HG02642 (cell line): ENCODE measurements at regions not wholly inside any gene's neighbourhood (a gene's known extent, or its start where the extent isn't known, plus 50 kb on each side); places are given as distances from the start of the nearest gene placed in this dataset.
"Not testable (repeated sequence)": the region's sequence is repeated elsewhere in the genome, so short reads cannot be mapped to it uniquely, and the experiment has no call there.

Experiments used
- ATAC-seq: cut with Tn5 transposase; IDR thresholded peaks from one replicate; pipeline ENCODE4 v1.9.1; 2021; ENCODE audit warnings: mild to moderate bottlenecking; ENCODE audit not compliant: unreplicated experiment, poor library complexity

GRCh38 chr10:111249925-111250324 lies 173.1 kb downstream of the ADRA2A start:
- ATAC-seq, result no peak

- ATAC-seq, result no peak
These were observed 184.3 kb downstream of the ADRA2A start for GRCh38 chr10:111261081-111261615.

DNA sequence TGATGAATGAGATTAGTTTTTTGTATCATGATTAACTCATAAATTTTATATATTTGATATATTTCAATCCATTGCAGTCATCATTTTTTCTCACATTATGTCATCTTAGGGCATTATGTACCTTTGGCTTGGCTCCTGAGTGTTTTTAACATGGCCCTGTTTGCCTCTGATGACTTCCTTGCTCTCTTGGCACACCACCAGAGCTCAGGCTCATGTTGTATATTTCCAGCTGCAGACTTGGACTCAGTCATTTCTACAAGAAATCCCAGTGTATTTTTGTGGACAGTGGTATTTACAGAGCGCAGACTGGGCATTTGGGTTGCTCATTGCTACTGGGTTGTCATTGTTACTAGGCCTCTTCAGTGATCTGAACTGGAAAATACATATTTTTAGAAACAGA lies 188.5 kb downstream of the ADRA2A start:
- no peak for ATAC-seq

GRCh38 chr10:111266165-111266564 lies 189.3 kb downstream of the ADRA2A start:
- no peak for ATAC-seq

DNA sequence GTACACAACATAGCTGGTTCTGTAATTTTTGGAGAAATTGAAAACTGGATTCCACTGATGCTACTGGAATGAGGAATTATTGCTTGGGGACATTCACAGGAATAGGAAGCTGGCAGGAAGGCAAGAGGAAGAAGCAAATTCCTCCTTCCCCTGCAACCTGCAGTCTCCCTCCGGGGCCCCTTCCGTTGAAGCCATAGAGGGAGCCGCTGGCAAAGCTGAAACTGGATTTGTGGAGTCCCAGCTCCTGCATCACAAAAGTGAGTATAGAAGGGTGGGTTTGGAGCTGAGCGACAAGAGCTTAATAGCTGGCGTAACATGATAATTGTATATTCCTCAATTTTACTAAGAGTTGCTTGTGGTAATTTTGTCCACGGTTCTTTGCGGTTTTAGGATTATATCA lies 190.8 kb downstream of the ADRA2A start:
- no peak for ATAC-seq

- no peak for ATAC-seq
These were observed 196.4 kb downstream of the ADRA2A start for GRCh38 chr10:111273235-111273634.

GRCh38 chr10:111273635-111274034 lies 196.8 kb downstream of the ADRA2A start:
- ATAC-seq, result no peak

GRCh38 chr10:111275091-111275490 lies 198.3 kb downstream of the ADRA2A start:
- no peak for ATAC-seq

DNA sequence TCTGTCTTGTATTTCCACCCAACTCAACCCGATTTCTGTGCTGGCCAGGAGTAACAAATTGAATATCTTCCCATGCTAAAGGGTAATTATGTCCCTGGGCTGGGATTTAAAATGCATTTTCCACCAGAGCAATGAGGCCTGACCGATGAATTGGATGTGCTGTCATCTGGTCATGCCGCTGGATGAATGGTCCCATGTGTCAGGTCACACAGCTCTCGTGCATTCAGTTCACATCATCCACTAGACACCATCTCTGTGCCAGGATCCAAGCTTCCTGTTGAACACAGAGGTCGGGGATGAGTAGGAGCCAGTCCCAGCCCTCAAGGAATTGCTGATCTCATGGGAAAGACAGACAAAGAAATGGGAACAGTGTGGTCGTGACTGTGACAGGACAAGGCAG lies 200.8 kb downstream of the ADRA2A start:
- no peak for ATAC-seq

DNA sequence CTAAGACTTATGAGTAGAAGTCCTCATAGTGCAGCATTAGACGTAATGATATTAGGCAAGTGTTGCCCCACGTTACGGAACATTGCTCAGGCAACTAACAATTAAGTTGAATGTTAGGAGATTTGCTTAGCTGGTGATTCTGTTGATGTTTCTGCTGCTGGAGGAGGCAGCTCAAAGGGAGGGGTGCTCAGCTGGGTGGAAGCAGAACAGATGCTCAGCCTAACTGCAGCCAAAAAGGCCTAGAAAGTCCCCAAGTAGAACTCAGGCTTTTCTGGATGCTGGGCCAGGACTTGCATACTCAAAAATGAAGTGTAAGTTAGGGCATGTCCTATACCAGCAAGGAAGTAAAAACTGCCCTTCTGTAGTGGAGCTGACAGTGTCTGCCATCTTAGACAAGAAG lies 201.4 kb downstream of the ADRA2A start:
- no peak for ATAC-seq

DNA sequence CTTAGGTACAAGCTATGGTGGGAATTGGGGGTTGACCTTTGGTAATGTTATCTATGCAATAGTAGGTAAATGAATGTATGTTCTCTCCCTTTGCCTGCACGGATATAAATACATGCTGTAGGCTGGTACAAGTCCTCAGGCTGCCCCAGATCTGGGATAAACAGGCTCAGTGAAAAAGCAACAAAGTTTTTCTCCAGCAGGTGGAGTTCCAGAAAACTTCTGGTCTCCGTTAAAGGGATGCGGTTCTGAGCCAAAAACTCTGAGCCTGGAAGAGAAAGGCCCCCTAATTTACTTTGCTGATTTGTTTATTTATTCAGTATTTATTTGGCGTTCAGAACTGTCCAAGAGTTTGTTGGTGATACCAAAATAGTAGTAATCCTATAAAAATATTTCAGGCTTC lies 204.7 kb downstream of the ADRA2A start:
- ATAC-seq, result no peak

DNA sequence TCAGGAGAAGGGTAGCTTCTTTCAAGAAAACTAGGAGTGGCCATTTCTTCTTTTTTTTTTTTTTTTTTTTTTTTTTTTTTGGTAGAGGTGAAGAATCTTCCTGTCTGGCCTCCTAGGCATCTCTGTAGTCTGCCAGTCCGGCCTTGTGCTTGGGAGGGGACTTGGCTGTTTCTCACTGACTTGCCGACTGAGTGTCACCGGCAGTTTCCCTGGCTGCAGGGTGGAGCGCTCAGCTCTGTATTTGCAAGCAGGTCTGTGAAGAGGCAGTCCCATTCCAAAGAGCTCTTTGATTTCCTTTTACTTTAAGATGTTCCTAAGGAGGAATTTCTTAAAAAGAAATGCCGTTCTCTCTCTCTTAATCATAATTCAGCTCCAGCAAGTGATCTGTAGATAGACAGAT lies 212.6 kb downstream of the ADRA2A start:
- no peak for ATAC-seq

- no peak for ATAC-seq
These were observed 213.8 kb downstream of the ADRA2A start for GRCh38 chr10:111290649-111291048.

DNA sequence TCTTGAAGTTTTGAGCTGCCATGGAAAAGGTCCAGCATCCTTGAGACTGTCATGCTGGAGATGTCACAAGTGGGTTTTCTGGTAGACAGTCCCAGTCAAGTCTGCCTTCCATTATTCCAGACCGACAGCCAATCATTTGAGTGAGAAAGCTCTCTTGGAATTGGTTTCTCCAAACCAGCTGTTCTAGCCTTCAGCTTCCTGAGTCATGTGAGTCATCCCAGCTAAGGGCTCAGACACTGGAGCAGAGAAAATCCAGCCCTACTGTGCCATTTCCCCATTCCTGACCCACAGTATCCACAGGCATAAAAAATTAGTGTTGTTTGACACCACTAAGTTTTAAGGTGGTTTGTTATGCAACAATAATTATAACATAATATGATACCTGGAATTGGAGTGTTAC lies 219.0 kb downstream of the ADRA2A start:
- ATAC-seq, result no peak

DNA sequence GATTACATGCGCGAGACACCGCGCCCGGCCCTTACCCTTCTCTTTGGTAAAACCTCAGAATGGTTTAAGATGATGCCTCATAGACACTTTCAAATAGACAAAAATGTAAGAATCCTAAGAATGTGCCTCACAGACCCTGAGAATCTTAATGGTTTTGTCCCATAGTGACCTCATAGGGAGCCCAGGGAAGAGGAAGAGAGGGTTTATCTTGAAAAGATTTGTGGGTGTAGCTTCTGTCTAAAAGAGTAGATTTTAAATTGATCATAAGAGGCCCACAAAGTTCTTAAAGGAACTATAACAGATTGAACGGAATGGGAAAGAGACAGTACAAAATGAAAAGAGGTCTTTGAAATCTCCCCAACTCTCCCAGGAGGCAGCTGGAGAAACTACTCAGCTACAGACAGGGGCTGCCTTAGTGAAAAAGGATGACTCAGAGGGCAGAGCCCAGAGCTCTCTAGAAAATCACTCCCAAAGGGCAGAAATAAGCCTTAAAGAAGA lies 220.6 kb downstream of the ADRA2A start:
- ATAC-seq, result no peak

DNA sequence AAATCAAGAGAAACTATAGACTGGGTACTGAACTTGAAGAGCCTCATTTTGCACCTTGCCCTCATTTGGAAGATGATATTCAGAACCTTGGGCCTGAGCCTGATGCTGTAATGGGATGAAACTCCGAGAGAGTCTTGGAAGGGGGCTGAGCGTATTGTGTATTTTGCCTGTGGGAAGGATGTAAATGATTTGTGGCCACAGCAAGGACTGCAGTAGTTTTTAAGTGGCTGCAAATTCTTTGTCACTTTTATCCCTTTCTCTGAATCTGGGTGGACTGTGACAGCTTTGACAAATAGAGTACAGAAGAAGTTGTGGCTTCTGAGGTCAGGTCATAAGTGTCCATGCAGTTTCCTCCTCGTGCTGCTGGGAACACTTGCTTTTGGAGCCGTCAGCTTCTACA lies 221.2 kb downstream of the ADRA2A start:
- ATAC-seq, result no peak

- ATAC-seq, result no peak
These were observed 222.2 kb downstream of the ADRA2A start for GRCh38 chr10:111299037-111299436.

DNA sequence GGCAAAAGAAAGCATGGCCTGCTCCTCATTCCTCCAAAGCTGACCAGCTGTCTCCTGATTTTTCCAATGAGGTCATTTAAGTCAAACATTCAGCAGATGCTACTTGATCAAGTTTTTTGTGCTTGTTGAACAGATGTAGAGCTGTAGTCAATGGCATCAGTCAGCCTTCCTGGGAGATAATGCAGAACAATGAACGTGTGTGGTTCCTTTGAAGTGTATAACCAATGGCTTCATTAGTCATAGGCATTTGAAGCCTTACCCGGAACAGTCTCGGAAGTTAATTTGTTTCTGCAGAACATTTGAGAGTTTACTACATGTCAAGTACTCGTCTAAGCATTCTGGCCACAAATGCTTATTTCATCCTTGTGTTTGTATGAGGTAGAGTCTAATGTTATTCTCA lies 227.1 kb downstream of the ADRA2A start:
- no peak for ATAC-seq

DNA sequence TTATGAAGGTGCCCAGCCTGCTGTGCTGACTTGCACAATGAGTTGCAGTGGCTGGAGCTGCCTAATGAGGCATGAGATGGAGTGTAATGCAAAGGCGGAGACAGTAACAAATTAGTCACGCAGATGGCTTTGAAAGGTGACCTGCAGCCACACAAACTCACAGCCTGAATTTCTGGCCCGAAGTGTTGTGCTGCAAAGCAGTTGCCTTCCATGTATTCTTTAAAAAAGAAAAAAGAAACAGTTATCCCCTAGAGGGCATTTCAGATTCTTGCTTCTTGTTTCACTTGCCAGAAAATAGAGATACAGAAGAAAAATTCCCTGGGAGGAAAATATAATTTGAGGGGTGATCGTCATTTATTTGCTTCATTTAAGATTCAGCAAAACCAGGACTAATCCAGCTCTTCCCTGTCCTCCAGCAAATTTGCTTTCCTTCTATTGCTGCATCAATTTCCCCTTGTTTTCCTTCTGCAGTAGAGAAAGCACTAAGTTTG lies 239.9 kb downstream of the ADRA2A start:
- ATAC-seq, result no peak

DNA sequence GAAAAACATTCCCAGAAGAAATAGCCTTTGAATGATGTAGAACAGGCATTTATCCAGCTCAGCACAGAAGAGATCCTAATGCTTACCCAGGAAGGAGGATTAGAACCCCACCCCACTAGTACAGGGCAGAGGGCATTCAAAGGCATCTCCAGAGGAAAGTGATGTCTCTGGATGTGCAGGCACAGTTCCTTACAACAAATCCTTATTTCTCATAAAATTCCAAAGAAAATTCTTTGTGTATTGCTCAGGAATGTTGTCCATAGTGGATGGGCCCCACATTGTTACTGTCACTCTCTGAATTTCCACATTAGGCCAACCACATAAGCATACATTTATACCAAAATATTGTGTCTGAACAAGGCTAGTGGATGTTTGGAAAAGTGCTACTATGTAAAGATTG lies 243.0 kb downstream of the ADRA2A start:
- no peak for ATAC-seq

GRCh38 chr10:111323389-111323966 lies 246.6 kb downstream of the ADRA2A start:
- no peak for ATAC-seq

DNA sequence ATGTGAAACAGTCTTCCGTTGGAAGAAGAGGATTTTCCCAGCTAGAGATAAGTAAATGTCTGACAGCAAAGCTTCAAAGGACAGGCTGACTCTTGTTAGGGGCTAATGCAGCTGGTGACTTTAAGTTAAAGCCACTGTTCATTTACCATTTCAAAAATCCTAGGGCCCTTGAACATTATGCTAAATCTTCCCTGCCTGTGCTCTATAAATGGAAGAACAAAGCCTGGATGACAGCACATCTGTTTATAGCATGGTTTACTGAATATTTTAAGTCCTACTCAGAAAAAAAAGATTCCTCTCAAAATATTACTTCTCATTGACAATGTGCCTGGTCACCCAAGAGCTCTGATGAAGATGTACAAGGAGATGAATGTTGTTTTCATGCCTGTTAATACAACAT lies 255.3 kb downstream of the ADRA2A start:
- not testable (repeated sequence) for ATAC-seq
